Thoracic aorta (tissue), 2 donors: ENCODE measurements at regions not wholly inside any gene's neighbourhood (a gene's known extent, or its start where the extent isn't known, plus 50 kb on each side); places are given as distances from the start of the nearest gene placed in this dataset.

Source experiments
- ATAC-seq: fragments of 150-250 bp; one replicate; pipeline ENCODE4 v1.8.0; 2017; ENCODE audit warnings: low read depth; ENCODE audit not compliant: insufficient number of reproducible peaks, low FRiP score
- DNase-seq: peaks from one replicate; pipeline ENCODE4 v3.0.0-alpha.2; 2020; ENCODE audit warnings: low spot score
- H3K27ac ChIP-seq, 2 donors: fragments of 200-600 bp; sonication (generic); 1 replicate in 1 of 2; 2 replicates in 1 of 2; pipeline ENCODE4 v1.5.1; 2016; ENCODE audit warnings: mild to moderate bottlenecking in 2 of 2, moderate library complexity in 2 of 2
- H3K27me3 ChIP-seq: fragments of 200-600 bp; sonication (generic); replicated peaks from 2 replicates; pipeline ENCODE4 v1.6.0; 2016; ENCODE audit warnings: mild to moderate bottlenecking; ENCODE audit not compliant: insufficient read depth
- H3K36me3 ChIP-seq: fragments of 200-600 bp; sonication (generic); one replicate; pipeline ENCODE4 v1.5.1; 2016
- H3K4me1 ChIP-seq, 2 donors: fragments of 200-600 bp; sonication (generic); 1 replicate in 1 of 2; 2 replicates in 1 of 2; pipeline versions ENCODE4 v1.5.1 to v1.6.0; 2016; ENCODE audit warnings: low read depth in 2 of 2, mild to moderate bottlenecking in 1 of 2; ENCODE audit not compliant: control insufficient read depth in 1 of 2
- H3K4me3 ChIP-seq: fragments of 200-600 bp; sonication (generic); 2 replicates; pipeline ENCODE4 v1.5.1; 2016; ENCODE audit warnings: mild to moderate bottlenecking
- H3K9me3 ChIP-seq: fragments of 200-600 bp; sonication (generic); 2 replicates; pipeline ENCODE4 v1.5.1; 2016
- CTCF ChIP-seq: fragments of 200-600 bp; sonication (generic); IDR thresholded peaks from one replicate; pipeline ENCODE4 v1.5.1; 2019; ENCODE audit warnings: antibody characterized with exemption

GRCh38 chr3:102135316-102135715 lies 286.0 kb downstream of the NFKBIZ start:
- H3K27ac ChIP-seq, result no peak overlapping the region
- H3K36me3 ChIP-seq, result no peaks in the 10 kb centered on the region
- H3K4me1 ChIP-seq, result peaks cover 13 to 25% of the 10 kb centered on the region in 2 donors
- ATAC-seq (no peak), DNase-seq (no peak)
- no peaks in the 10 kb centered on the region for H3K27me3 ChIP-seq
- no peak for TF ChIP-seq CTCF
- H3K4me3 ChIP-seq, result no peak overlapping the region
- no peaks in the 10 kb centered on the region for H3K9me3 ChIP-seq

GRCh38 chr3:102136183-102136582 lies 286.9 kb downstream of the NFKBIZ start:
- ATAC-seq, result no peak
- no peak overlapping the region for H3K4me3 ChIP-seq
- no peaks in the 10 kb centered on the region for H3K27me3 ChIP-seq
- peaks cover 8 to 21% of the 10 kb centered on the region in 2 donors for H3K4me1 ChIP-seq
- TF ChIP-seq CTCF, result no peak
- no peak for DNase-seq
- no peaks in the 10 kb centered on the region for H3K9me3 ChIP-seq
- H3K27ac ChIP-seq, result no peak overlapping the region
- H3K36me3 ChIP-seq, result no peaks in the 10 kb centered on the region

- DNase-seq (no peak), ATAC-seq (no peak)
- no peak overlapping the region for H3K4me3 ChIP-seq
- H3K4me1 ChIP-seq, result peaks cover 15 to 25% of the 10 kb centered on the region in 2 donors
- no peaks in the 10 kb centered on the region for H3K36me3 ChIP-seq
- H3K9me3 ChIP-seq, result no peaks in the 10 kb centered on the region
- no peaks in the 10 kb centered on the region for H3K27me3 ChIP-seq
- no peak overlapping the region for H3K27ac ChIP-seq
- no peak for TF ChIP-seq CTCF
Observed at GRCh38 chr3:102140116-102140515, 290.8 kb downstream of the NFKBIZ start.

- no peak for ATAC-seq
- no peaks in the 10 kb centered on the region for H3K36me3 ChIP-seq
- TF ChIP-seq CTCF, result no peak
- no peaks in the 10 kb centered on the region for H3K27me3 ChIP-seq
- peaks cover 15 to 25% of the 10 kb centered on the region in 2 donors for H3K4me1 ChIP-seq
- no peak for DNase-seq
- no peaks in the 10 kb centered on the region for H3K9me3 ChIP-seq
- no peak overlapping the region for H3K4me3 ChIP-seq
- H3K27ac ChIP-seq, result peak overlapping the region; percentile 28 to 36
Observed at GRCh38 chr3:102141096-102141927, 292.0 kb downstream of the NFKBIZ start.

GRCh38 chr3:102141928-102142239 lies 292.6 kb downstream of the NFKBIZ start:
- Histone ChIP-seq H3K27me3 (no peaks in the 10 kb centered on the region), H3K4me3 (no peak overlapping the region), H3K4me1 (peaks cover 15 to 25% of the 10 kb centered on the region in 2 donors), H3K36me3 (no peaks in the 10 kb centered on the region), H3K9me3 (no peaks in the 10 kb centered on the region), H3K27ac (peak overlapping the region; percentile 28 to 36)
- DNase-seq, result no peak
- no peak for TF ChIP-seq CTCF
- no peak for ATAC-seq
